UCSD-AML1 (cell line): ENCODE measurements at regions not wholly inside any gene's neighbourhood (a gene's known extent, or its start where the extent isn't known, plus 50 kb on each side); places are given as distances from the start of the nearest gene placed in this dataset.

ENCODE experiments used
- DNase-seq: peaks from one replicate; lab custom pipeline; 2025; ENCODE audit not compliant: unreplicated experiment; lab: John Stamatoyannopoulos, UW

DNA sequence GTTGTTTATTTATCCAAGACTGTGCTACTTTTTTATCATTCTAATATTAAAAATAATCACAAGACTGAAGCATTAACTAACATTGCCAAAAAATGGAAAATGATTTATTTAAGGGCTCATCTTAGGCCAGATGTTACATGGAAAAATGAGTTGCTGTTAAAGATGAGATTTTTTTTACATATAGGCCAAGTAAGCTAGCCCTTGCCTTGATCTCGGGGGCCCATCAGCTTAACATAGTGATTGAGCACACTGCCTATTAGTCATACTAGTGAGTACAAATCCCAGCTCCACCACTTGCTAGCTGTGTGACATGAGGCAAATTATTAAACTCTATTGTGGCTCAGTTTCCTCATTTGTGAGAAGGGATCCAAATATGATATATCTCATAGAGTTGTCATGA lies 275.9 kb upstream of the SNX7 start:
- DNase-seq, result no peak

DNA sequence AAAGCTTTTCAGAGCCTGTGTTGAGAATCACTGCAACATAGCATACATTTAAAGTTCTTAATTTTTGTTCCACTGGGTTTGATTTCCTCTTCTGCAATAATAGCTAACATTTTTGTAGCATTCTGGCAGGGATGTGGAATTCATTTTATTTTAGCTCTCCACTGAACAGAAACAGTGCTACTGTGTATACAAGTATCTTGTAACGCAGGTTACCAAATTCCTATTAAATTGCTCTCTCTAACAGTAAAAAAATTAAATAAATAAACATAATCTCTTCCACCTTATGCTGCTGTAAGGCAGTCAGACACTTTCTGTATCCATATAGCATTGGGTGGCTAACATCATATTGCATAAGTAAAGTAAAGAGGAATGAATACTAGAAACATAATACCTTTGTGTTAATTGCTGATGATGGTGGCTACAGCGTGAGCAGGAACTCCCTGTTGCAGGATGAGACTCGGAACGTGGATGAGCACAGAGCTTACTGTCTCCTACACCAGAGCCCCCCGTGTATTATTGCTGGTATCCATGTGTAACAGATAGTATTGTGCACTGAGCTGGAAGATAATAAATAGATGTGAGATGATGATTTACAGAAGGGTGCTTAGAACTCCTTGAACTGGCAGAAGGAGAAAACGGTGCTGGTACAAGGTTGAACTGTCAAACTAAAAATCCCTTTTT lies 276.9 kb upstream of the SNX7 start:
- no peak for DNase-seq

DNA sequence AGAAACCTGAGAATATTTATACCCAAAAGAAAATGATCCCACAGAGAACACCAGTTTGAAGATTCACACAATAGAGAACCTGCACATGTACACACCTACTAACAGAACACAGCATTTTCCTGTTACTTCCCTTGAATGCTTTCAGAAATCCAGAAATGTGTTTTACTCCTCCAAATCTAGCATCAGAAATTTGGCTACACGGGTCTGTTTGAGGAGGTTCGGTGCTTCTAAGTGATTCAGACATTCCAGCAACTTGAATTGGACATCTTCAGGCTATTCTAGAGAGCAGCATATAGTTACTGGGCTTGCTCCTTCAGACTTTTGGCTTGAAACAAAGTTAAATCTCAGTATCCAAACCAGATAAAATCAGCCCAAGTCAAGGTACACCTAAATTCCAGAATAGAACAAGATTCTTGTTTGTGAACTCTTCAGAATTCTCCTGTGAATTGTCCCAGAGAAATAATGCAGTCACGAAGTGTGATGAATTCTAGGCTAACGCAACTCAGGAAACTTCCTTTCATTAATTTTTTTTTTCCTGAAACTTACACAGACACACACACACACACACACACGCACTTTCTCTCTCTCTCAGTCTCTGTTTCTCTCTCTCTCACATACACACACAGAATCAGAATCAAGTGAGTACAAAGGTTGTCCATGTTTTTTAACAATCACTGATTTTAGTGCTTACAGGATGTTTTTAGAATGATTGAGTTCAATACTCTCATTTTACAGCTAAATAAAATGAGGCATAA lies 278.4 kb upstream of the SNX7 start:
- DNase-seq, result no peak

DNA sequence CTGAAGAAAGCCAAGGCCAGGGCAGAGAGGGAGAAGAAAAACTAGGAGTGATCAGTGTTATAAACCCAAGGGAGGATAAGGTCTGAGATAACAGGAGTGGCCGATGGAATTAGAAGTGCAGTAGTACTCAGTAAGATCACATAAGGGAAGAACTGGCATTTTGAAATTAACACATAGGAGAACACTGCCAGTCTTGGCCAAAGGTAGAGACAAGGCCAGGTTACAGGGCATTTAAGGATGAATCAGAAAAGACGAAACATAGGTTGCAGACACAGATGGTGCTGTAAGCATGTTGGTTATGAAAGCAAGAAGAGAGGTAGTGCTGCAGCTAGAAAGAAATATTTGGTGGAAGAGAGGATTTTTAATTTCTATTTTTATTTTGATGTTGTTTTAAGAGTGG lies 278.9 kb upstream of the SNX7 start:
- DNase-seq, result no peak

DNA sequence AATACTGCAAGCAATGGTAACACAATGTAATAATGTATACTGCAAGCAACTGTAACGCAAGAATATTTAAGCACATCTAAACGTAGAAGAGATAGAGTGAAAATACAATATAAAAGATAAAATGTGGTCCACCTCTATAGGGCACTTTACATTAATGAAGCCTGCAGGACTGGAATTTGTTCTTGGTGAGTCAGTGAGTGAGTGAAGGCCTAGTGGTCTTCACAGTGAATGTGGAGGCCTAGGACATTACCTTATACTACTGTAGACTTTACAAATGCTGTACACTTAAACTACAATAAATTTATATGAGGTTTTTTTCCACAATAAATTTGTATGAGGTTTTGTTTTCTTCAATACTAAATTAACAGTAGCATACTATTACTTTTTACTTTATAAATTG lies 287.4 kb upstream of the SNX7 start:
- DNase-seq, result no peak

DNA sequence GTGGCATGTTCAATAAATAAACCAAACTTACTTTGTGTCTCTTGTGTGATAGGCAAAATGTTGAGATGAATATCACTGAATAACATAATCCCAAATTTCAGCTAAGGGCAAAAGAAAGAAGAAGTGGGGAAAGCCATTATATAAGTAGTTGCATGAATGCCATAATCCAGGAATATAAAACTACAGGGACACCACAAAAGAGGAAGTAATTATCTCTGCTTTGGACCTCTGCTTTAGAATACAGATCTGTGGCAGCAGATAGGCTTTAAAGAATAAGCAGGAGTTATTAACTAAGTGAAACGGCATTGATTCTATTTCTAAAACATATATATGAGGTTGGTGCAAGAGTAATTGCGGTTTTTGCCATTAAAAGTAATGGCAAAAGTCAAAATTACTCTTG lies 288.5 kb upstream of the SNX7 start:
- DNase-seq, result no peak

DNA sequence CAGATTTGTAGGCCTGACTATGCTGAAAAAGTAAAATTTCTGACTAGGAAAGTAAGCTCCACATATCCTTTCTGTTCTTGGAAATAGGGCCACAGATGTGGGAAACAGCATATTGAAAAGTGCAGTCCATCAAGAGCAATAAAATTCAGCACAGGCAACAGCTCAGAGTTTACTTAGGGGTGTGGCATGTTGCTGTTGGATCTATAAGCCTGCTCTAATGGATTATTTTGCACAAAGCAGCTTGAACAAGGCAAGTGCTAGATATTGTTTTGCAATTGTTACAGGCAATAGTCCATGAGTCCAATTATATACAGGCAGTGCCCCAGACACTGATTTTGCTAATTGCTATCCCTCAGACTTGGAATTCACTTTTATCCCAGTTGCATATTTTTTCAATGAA lies 289.8 kb upstream of the SNX7 start:
- DNase-seq, result no peak

DNA sequence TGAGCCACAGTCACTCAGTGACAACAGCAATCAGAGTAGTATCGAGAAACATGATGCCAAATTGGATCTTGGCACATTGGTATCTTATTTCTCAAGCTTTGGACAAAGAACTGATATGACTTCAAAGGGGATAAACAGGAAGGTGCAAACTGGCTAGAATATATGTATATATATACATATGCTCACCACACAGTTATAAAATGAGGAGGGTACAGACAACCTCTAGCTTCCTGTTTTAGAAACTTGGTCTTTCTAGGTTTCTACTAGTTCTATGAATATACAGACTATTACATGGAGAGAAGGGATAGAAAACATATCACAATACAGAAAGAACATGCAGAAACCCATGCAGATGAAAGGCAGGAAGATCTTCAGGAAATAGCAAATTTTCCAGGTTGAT lies 292.1 kb upstream of the SNX7 start:
- no peak for DNase-seq

DNA sequence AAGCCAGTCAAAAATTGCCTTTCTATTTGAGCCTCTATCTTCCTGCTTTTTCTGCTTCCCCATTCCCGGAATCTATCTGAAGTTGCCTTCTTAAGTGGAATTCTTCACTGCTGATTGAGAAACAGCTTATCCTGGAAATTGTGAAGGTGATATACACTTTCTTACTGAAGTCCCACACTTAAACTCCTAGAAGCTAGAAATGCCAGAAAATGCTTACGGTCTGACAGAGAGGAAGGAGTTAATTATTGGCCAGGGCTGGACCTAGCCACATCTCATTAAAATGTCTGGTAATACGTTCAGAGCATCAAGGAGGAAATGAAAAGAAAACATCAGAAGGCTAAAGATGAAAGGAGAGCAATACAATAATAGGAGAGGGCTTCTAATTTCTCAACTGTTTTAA lies 292.5 kb upstream of the SNX7 start:
- DNase-seq, result no peak

DNA sequence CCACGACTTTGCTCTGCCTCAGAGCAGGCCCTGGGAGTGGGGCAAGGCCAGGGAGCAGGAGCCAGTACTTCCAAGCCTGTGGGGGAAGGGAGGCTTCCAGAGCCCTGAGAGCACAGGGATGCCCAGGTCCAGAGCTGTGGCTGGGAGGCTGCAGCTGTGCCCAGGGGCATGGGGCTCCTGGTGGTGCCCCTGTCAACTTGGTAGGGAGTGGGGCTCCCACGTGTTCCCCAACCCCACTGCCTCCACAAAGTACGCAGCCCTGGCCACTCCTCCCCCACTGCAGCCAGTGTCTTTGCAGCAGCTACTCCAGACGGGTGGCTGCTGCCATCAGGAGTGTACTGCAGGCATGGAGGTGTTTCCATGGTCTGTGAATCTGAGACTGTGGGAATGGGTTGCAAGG lies 294.1 kb upstream of the SNX7 start:
- DNase-seq, result no peak

DNA sequence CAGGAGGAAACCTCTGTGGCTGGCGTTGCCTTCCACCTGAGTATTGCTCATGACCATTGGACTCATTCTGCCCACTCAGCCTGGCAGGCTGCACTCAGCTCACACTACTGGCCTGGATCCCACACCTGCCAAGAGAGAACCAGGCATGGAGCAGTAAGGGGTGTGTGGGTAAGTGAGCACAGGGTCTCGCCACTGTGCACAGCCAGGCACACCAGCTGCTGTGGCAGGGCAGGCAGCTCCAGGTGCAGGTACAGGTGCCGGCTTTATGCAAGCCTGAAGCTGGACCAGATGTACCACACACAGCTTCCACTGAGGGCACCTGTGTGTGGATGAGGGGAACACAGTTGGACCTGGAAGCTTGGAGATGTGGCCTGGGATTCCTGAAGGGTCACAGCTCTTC lies 295.2 kb upstream of the SNX7 start:
- no peak for DNase-seq

DNA sequence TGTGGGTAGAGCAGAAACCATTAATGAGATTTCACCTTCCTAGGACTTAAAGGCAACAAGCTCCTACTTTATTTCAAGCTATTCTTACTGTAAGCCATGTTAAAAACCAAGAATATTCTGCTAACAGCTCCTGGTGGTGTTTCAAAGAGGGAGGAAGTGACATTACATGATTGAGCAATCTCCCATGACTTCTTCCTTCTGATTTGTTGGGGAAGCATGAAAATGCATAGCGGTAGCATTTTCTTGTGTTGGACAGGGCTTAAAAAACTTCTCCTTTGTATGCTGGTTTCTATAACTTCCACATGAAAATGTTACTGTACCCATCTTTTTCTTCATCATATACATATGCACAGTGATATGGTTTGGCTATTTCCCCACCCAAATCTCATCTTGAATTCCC lies 297.0 kb upstream of the SNX7 start:
- DNase-seq, result no peak

DNA sequence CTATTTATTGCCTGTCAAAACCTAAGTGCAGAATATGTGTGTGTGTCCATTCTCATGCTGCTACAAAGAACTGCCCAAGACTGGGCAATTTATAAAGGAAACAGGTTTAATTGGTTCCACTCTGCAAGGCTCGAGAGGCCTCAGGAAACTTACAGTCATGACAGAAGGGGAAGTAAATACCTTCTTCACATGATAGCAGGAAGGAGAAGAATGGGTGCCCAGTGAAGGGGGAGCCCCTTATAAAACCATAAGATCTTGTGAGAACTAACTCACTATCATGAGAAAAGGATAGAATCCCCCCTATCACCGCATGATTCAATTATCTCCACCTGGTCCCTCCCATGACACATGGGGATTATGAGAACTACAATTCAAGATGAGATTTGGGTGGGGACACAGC lies 300.7 kb upstream of the SNX7 start:
- DNase-seq, result no peak

DNA sequence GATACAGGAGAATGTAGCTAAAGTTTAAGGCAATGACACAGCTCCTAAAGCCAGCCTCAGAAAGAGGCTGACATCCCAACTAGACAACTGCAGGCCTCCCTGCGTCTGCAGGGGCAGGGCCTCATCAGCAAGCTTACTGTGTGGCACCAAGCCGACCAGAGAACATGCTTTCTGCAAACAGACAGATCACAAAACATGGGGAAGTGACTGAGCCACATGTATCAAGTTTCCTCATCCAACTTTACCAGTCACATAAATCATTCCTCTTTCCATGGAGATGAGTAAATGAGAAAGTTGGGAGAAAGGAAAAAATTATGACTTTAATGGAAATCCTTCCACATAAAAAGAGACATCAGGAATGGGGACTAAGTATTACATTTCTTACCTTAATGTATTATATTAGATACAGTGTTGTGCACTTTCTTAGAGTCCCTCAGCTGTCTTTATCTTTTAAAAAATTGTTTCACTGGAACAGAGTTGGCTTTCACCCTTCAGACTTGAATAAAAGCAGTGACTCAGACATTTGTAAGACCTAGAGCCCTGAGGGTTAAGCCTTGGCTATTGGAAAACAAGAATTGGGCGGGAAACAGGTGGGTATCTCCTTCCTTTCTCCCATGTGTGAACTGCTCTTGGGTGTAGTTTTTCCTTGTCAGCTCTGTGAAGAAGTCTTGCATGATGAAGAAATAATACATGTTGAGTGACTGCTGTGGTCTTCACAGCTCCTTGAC lies 305.7 kb upstream of the SNX7 start:
- DNase-seq, result no peak

DNA sequence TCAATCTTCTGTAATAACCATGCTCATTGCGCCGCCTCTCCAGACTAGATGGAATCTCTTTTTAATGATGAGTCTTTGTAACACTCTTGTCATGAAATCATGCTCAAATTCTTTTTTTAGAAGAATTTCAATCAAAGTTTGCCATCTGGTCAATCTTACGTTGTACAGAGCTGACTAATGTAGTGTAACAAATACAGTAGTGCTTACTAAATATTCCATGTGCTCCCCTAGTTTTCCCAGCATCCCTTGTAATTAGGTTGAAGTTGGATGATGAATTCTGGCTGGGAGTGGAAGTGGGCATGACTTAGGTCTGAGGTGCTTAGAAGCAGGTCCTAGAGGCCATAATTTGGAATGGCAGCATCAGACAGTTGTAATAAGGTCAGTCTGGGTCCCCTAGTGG lies 309.1 kb upstream of the SNX7 start:
- DNase-seq, result no peak

DNA sequence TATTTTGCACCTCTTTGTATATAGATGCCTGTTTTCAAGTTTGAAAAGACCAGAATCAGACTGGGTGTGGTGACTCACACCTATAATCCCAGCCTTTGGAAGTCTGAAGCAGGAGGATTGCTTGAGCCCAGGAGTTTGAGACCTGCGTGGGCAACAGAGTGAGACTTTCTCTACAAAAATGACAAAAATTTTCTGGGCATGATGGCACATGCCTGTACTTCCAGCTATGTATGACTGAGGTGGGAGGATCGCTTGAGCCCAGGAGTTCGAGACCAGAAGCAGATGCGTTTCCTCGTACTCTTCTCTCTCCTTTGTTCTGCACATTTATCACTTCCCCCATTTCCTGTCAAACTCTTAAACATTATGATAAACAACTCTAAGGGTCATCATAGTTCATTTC lies 310.0 kb upstream of the SNX7 start:
- no peak for DNase-seq

DNA sequence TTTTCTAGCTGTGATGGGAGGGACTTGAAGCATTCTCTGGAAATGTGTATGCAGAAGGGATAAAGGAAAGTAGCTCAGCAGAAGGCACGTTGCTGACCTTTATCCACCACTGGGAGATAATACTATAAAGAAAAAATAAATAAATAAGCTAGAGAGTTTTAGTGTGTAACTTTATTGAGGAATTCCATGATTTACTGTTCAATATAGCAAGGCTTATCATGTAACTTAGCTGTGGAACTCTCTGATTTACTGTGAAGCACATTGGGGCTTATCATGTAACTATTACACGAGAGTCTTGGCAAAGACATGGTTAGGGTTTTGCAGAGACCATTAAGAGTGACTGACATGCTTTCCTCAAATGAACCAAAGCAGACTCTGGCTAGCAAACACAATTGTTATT lies 316.1 kb upstream of the SNX7 start:
- no peak for DNase-seq

DNA sequence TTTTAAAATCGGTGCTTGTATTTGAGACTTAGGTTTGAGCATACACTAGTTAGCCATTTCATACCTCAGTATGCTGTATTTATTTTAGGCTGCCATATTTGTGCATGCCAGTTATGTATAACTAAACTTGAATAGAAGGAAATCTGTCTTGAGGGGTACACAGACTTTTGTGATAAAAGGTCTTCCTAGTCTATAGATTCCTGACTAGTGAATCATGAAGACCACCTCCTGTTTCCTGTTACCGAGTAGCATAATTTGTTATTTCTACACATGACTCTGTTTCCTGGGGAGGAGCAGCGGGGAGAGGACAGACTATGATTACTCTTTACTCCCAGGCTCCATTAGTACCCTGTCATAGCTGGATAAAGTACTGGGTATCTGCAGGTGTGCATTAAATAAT lies 316.8 kb upstream of the SNX7 start:
- DNase-seq, result no peak

DNA sequence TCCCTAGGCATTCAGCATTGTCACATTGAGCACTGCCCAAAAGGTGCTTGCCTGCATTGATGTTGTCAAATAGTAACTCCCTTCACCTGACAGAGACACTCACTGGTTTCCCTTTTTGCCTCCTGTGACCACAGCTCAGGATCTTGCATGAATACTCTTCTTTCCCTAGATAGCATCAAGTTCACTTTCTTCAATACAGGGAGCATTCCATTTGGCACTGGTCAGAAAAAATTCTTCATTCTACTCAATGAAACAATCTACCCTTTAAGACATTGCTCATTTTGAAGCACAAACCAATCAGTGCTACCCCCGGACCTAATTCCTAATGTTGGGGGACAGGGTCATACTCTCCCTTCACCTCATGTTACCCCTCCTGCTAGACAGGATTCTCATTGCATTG lies 319.0 kb upstream of the SNX7 start:
- no peak for DNase-seq

DNA sequence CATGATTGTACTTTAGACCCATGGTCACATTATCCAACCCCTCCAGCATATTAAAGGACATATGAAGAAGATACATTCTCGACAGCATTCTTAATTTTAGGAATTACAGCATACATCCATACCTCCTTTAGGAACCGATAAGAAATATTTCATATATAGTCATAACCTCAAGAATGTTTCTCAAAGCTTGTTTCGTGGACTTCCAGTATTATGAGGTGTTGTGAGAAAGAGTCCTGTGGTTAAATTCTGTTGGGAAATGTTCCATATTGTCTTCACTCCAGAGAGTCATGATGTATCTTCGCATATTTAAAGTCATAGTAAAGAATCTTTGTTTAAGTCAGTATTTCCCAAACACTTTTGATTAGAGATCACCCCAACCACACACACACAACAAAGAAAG lies 321.0 kb upstream of the SNX7 start:
- no peak for DNase-seq

DNA sequence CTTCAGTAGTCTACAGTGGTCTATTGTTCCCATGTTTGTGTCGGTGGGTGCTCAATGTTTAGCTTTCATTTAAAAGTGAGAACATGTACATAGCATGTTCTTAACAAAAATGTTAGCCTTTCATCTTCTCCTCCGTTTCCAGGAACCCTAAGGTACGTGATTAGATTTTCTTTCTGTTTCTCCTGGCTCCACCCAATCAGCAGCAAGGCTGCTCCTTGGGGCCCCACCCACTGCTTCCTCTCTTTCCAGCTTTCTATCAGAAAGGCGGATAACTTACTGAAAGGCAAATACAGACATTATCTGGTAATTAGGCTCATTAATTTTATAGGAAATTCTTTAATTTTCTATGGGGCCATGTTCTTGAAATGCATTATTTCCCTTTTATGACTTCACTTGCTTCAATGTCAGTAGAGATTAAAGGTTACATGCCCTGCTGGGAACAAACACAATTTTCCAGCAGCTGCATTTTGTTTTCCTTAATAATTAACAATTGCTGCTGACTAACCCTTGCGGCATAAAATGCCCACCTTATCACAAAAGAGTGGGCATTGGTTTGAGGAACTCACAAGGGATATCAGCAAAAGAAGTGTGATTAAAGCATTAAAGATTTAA lies 324.9 kb upstream of the SNX7 start:
- no peak for DNase-seq

DNA sequence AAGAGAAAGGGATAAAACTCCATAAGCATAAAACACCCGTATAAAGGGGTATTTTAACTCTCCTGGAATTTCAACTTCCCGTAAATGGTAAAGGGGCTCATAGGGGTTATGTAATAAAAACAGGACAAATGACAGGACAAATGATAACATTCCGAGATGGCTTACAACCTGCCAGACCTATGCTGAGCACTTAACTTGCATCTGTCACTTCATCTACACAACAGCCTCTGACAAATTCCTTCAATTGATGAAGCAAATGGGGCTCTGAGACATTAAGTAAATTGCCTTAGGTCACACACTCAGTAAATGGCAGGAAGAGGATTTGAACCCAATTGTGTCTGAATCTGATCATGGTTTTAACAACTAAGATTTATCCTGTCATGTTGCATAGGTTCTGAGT lies 327.6 kb upstream of the SNX7 start:
- DNase-seq, result no peak
